ENCODE measurements at regions not wholly inside any gene's neighbourhood (a gene's known extent, or its start where the extent isn't known, plus 50 kb on each side); places are given as distances from the start of the nearest gene placed in this dataset.
A peak's percentile ranks its signal among the peaks of the same experiment; 100 is the strongest.

DNA sequence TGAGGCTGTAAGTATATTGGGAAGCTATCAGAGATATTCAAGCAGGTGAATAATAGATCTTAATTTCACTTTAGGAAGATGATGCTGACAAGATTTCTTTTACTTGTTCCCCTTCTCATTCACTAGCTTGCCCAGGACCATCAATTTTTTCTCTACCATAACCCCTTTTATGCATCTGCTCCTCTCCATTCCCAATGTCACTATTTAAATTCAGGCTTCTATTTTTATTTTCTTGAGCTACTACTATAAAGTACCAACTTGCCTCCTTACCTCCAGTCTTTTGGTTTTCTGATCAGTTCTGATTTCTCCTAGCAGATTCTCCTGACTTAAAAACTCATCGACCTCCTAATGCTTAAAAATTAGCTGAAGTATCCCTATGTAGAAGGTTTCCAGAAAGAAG, 97.7 kb upstream of the SMIM30 start:
- H3K36me3 Mint-ChIP-seq: no peaks in the 10 kb centered on the region
- no peak for ATAC-seq
- H3K4me3 Mint-ChIP-seq: no peak overlapping the region
- H3K4me1 Mint-ChIP-seq: no peaks in the 10 kb centered on the region
- H3K9me3 Mint-ChIP-seq: peaks cover 3% of the 10 kb centered on the region
- TF ChIP-seq FOXP1 (CRISPR knock-in tag; IDR thresholded peaks at IDR 0.05; ENCODE audit: borderline replicate concordance): no peak
- no peak for TF ChIP-seq ZNF138 (CRISPR knock-in tag; conservative IDR thresholded peaks at IDR 0.05)
- TF ChIP-seq, protein P1, sequence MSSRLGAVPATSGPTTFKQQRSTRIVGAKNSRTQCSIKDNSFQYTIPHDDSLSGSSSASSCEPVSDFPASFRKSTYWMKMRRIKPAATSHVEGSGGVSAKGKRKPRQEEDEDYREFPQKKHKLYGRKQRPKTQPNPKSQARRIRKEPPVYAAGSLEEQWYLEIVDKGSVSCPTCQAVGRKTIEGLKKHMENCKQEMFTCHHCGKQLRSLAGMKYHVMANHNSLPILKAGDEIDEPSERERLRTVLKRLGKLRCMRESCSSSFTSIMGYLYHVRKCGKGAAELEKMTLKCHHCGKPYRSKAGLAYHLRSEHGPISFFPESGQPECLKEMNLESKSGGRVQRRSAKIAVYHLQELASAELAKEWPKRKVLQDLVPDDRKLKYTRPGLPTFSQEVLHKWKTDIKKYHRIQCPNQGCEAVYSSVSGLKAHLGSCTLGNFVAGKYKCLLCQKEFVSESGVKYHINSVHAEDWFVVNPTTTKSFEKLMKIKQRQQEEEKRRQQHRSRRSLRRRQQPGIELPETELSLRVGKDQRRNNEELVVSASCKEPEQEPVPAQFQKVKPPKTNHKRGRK (CRISPR knock-in tag; IDR thresholded peaks at IDR 0.05; ENCODE audit: borderline replicate concordance): no peak
- no peak for TF ChIP-seq TCF7 (CRISPR knock-in tag; IDR thresholded peaks at IDR 0.05; ENCODE audit: low read depth)
- TF ChIP-seq ETV6 (CRISPR knock-in tag; IDR thresholded peaks at IDR 0.05): no peak
- no peak for TF ChIP-seq ZBTB21 (CRISPR knock-in tag; IDR thresholded peaks at IDR 0.05; ENCODE audit: borderline replicate concordance)
- no peak for TF ChIP-seq JAZF1 (CRISPR knock-in tag; IDR thresholded peaks at IDR 0.05)
- no peak for TF ChIP-seq PRDM15 (CRISPR knock-in tag; IDR thresholded peaks at IDR 0.05)
- TF ChIP-seq EMX1 (CRISPR knock-in tag; IDR thresholded peaks at IDR 0.05): no peak
- no peak for TF ChIP-seq ZNF396 (CRISPR knock-in tag; IDR thresholded peaks at IDR 0.05; ENCODE audit: borderline replicate concordance)
- no peak for TF ChIP-seq ATF3 (CRISPR knock-in tag; conservative IDR thresholded peaks at IDR 0.05)
- TF ChIP-seq HMGA2 (CRISPR knock-in tag; IDR thresholded peaks at IDR 0.05): no peak
- TF ChIP-seq ZBTB43 (CRISPR knock-in tag; IDR thresholded peaks at IDR 0.05): no peak
- TF ChIP-seq ZNF423 (CRISPR knock-in tag; IDR thresholded peaks at IDR 0.05): no peak
- H3K27me3 Mint-ChIP-seq (ENCODE audit: low read depth): no peaks in the 10 kb centered on the region
- ChIA-PET CTCF (interaction anchor here (1.3 to 2.0 kb wide), 2 partner anchors 56 to 347 kb away, joined by 3 to 5 read pairs; no protein-coding TSS in a partner anchor), POLR2A (no interaction called here)
- no peak for DNase-seq (ENCODE audit: low spot score)
- no peak overlapping the region for H3K27ac Mint-ChIP-seq

GRCh38 chr7:113209449-113210203, 91.3 kb upstream of the SMIM30 start:
- no peaks in the 10 kb centered on the region for H3K4me1 Mint-ChIP-seq
- ATAC-seq (peak; percentile 65), DNase-seq (ENCODE audit: low spot score) (no peak)
- CTCF ChIA-PET: no interaction called here
- no peak overlapping the region for H3K4me3 Mint-ChIP-seq
- no peaks in the 10 kb centered on the region for H3K27me3 Mint-ChIP-seq (ENCODE audit: low read depth)
- H3K27ac Mint-ChIP-seq: no peak overlapping the region
- TF ChIP-seq ZBTB43 (CRISPR knock-in tag; IDR thresholded peaks at IDR 0.05): no peak
- no peak for TF ChIP-seq PRRX2 (CRISPR knock-in tag; IDR thresholded peaks at IDR 0.05)
- TF ChIP-seq EMX1 (CRISPR knock-in tag; IDR thresholded peaks at IDR 0.05): no peak
- TF ChIP-seq, protein P2, sequence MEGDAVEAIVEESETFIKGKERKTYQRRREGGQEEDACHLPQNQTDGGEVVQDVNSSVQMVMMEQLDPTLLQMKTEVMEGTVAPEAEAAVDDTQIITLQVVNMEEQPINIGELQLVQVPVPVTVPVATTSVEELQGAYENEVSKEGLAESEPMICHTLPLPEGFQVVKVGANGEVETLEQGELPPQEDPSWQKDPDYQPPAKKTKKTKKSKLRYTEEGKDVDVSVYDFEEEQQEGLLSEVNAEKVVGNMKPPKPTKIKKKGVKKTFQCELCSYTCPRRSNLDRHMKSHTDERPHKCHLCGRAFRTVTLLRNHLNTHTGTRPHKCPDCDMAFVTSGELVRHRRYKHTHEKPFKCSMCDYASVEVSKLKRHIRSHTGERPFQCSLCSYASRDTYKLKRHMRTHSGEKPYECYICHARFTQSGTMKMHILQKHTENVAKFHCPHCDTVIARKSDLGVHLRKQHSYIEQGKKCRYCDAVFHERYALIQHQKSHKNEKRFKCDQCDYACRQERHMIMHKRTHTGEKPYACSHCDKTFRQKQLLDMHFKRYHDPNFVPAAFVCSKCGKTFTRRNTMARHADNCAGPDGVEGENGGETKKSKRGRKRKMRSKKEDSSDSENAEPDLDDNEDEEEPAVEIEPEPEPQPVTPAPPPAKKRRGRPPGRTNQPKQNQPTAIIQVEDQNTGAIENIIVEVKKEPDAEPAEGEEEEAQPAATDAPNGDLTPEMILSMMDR (IDR thresholded peaks at IDR 0.05): no peak
- TF ChIP-seq ATF3 (CRISPR knock-in tag; conservative IDR thresholded peaks at IDR 0.05): no peak
- no peak for TF ChIP-seq ZNF281 (CRISPR knock-in tag; IDR thresholded peaks at IDR 0.05)
- TF ChIP-seq, protein P3, sequence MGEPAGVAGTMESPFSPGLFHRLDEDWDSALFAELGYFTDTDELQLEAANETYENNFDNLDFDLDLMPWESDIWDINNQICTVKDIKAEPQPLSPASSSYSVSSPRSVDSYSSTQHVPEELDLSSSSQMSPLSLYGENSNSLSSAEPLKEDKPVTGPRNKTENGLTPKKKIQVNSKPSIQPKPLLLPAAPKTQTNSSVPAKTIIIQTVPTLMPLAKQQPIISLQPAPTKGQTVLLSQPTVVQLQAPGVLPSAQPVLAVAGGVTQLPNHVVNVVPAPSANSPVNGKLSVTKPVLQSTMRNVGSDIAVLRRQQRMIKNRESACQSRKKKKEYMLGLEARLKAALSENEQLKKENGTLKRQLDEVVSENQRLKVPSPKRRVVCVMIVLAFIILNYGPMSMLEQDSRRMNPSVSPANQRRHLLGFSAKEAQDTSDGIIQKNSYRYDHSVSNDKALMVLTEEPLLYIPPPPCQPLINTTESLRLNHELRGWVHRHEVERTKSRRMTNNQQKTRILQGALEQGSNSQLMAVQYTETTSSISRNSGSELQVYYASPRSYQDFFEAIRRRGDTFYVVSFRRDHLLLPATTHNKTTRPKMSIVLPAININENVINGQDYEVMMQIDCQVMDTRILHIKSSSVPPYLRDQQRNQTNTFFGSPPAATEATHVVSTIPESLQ (CRISPR knock-in tag; IDR thresholded peaks at IDR 0.05): no peak
- H3K9me3 Mint-ChIP-seq: no peaks in the 10 kb centered on the region
- POLR2A ChIA-PET: no interaction called here
- H3K36me3 Mint-ChIP-seq: no peaks in the 10 kb centered on the region

Measured in WTC11 (cell line).